ENCODE measurements at regions not wholly inside any gene's neighbourhood (a gene's known extent, or its start where the extent isn't known, plus 50 kb on each side); places are given as distances from the start of the nearest gene placed in this dataset.

DNA sequence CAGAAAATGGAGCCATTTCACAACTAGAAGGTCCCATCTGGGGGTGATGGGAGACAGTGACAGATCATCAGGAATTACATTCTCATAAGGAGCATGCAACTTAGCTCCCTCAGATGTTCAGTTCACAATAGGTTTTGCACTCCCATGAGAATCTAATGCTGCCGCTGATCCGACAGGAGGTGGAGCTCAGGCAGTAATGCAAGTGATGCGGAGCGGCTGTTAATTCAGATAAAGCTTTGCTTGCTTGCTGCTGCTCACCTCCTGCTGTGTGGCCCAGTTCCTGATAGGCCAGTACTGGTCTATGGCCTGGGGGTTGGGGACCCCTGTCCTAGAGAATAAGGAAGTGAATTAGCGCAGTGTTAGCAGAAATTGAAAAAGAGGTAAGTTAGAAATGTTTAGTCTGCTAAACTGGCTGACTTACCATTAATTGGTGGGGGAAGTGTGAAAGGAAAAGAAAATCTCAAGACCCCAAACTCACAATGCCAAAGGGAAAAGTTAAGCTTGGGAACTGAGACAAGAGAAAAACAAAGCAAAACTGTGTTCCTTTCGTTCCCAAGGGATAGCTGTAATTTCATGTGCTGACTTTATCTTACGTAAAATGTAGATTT lies 76.4 kb downstream of the LYZL2 start (continued):
- TF ChIP-seq, protein P1, sequence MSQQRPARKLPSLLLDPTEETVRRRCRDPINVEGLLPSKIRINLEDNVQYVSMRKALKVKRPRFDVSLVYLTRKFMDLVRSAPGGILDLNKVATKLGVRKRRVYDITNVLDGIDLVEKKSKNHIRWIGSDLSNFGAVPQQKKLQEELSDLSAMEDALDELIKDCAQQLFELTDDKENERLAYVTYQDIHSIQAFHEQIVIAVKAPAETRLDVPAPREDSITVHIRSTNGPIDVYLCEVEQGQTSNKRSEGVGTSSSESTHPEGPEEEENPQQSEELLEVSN (IDR thresholded peaks at IDR 0.05; ENCODE audit: borderline replicate concordance in 1 of 2, extremely low read depth in 1 of 2, insufficient read depth in 1 of 2, insufficient read length in 1 of 2, low read depth in 1 of 2, low read length in 1 of 2, poor library complexity in 1 of 2, severe bottlenecking in 1 of 2), result no peak
- TF ChIP-seq, protein P2, sequence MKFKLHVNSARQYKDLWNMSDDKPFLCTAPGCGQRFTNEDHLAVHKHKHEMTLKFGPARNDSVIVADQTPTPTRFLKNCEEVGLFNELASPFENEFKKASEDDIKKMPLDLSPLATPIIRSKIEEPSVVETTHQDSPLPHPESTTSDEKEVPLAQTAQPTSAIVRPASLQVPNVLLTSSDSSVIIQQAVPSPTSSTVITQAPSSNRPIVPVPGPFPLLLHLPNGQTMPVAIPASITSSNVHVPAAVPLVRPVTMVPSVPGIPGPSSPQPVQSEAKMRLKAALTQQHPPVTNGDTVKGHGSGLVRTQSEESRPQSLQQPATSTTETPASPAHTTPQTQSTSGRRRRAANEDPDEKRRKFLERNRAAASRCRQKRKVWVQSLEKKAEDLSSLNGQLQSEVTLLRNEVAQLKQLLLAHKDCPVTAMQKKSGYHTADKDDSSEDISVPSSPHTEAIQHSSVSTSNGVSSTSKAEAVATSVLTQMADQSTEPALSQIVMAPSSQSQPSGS (CRISPR knock-in tag; IDR thresholded peaks at IDR 0.05), result no peak
- no peak; the same call in none of the 2 replicates for TF ChIP-seq SMARCE1 (IDR thresholded peaks at IDR 0.05)
- TF ChIP-seq SAFB2 (IDR thresholded peaks at IDR 0.05; ENCODE audit: borderline replicate concordance, low read depth, low read length, severe bottlenecking), result no peak
- TF ChIP-seq ZNF785 (CRISPR knock-in tag; IDR thresholded peaks at IDR 0.05), result no peak
- TF ChIP-seq FOXA1 (IDR thresholded peaks at IDR 0.05; ENCODE audit: borderline replicate concordance), result no peak
- TF ChIP-seq ZNF12 (CRISPR knock-in tag; IDR thresholded peaks at IDR 0.05), result no peak
- TF ChIP-seq HMG20B (CRISPR knock-in tag; IDR thresholded peaks at IDR 0.05), result no peak
- peak; percentile 93 for TF ChIP-seq NCOR1 (IDR thresholded peaks at IDR 0.05)
- no peak for TF ChIP-seq XRCC4 (IDR thresholded peaks at IDR 0.05; ENCODE audit: extremely low read depth, insufficient read depth, insufficient read length)
- peak; percentile 79 for TF ChIP-seq HNRNPLL (IDR thresholded peaks at IDR 0.05; ENCODE audit: low read depth, low read length, poor library complexity, severe bottlenecking)
- TF ChIP-seq ARID2 (IDR thresholded peaks at IDR 0.05), result no peak
- no peak for TF ChIP-seq ZNF175 (CRISPR knock-in tag; IDR thresholded peaks at IDR 0.05; ENCODE audit: low read depth)
- TF ChIP-seq, protein P3, sequence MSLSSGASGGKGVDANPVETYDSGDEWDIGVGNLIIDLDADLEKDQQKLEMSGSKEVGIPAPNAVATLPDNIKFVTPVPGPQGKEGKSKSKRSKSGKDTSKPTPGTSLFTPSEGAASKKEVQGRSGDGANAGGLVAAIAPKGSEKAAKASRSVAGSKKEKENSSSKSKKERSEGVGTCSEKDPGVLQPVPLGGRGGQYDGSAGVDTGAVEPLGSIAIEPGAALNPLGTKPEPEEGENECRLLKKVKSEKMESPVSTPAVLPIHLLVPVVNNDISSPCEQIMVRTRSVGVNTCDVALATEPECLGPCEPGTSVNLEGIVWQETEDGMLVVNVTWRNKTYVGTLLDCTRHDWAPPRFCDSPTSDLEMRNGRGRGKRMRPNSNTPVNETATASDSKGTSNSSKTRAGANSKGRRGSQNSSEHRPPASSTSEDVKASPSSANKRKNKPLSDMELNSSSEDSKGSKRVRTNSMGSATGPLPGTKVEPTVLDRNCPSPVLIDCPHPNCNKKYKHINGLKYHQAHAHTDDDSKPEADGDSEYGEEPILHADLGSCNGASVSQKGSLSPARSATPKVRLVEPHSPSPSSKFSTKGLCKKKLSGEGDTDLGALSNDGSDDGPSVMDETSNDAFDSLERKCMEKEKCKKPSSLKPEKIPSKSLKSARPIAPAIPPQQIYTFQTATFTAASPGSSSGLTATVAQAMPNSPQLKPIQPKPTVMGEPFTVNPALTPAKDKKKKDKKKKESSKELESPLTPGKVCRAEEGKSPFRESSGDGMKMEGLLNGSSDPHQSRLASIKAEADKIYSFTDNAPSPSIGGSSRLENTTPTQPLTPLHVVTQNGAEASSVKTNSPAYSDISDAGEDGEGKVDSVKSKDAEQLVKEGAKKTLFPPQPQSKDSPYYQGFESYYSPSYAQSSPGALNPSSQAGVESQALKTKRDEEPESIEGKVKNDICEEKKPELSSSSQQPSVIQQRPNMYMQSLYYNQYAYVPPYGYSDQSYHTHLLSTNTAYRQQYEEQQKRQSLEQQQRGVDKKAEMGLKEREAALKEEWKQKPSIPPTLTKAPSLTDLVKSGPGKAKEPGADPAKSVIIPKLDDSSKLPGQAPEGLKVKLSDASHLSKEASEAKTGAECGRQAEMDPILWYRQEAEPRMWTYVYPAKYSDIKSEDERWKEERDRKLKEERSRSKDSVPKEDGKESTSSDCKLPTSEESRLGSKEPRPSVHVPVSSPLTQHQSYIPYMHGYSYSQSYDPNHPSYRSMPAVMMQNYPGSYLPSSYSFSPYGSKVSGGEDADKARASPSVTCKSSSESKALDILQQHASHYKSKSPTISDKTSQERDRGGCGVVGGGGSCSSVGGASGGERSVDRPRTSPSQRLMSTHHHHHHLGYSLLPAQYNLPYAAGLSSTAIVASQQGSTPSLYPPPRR (CRISPR knock-in tag; IDR thresholded peaks at IDR 0.05; ENCODE audit: borderline replicate concordance), result no peak
- TF ChIP-seq, protein P4, sequence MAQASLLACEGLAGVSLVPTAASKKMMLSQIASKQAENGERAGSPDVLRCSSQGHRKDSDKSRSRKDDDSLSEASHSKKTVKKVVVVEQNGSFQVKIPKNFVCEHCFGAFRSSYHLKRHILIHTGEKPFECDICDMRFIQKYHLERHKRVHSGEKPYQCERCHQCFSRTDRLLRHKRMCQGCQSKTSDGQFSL (CRISPR knock-in tag; IDR thresholded peaks at IDR 0.05), result no peak
- TF ChIP-seq, protein P4 (tag; IDR thresholded peaks at IDR 0.05), result no peak; a peak in 1 of 4 replicates
- TF ChIP-seq ZNF354B (CRISPR knock-in tag; IDR thresholded peaks at IDR 0.05), result no peak
- TF ChIP-seq ZNF586 (CRISPR knock-in tag; conservative IDR thresholded peaks at IDR 0.05), result no peak
- no peak for TF ChIP-seq ZNF274 (IDR thresholded peaks at IDR 0.05; ENCODE audit: borderline replicate concordance, low read depth, low read length)

All from K562 (cell line).